Left lobe of liver (tissue), 2 donors: ENCODE measurements at regions not wholly inside any gene's neighbourhood (a gene's known extent, or its start where the extent isn't known, plus 50 kb on each side); places are given as distances from the start of the nearest gene placed in this dataset.
"Not testable (repeated sequence)": the region's sequence is repeated elsewhere in the genome, so short reads cannot be mapped to it uniquely, and the experiment has no call there.

Experiments used
- ATAC-seq: fragments of 200-7000 bp; cut with Tn5 transposase; one replicate; pipeline ENCODE4 v1.9.1; 2020; ENCODE audit warnings: mild to moderate bottlenecking, moderate library complexity
- DNase-seq: peaks from one replicate; pipeline ENCODE4 v3.0.0-alpha.2; 2020; ENCODE audit warnings: low spot score
- donor health status: DM: no; HTN: no; CAD: no; lungs with moderate emphysema.
- donor health status: DM: no; HTN: yes; CAD: no.

DNA sequence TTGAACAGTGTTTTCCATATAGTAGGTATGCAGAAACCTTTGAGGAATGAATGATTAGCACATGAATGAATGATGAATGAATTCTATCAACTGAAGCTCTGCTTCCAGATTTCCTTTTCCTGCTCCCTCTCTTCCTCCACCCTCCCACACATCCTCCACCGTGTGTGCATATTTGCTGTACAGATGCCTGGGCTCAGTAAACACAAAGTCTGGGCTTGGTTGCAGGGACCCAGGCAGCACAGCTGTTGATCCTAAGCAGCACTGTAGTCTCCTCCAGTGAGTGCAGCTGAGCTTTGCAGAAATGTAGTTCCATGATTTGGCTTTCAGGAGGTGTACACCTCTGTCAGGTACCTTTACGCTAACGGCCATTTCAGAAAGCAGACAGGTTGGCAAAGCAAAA is 611.7 kb downstream of the NUF2 start:
- DNase-seq (no peak), ATAC-seq (no peak)

DNA sequence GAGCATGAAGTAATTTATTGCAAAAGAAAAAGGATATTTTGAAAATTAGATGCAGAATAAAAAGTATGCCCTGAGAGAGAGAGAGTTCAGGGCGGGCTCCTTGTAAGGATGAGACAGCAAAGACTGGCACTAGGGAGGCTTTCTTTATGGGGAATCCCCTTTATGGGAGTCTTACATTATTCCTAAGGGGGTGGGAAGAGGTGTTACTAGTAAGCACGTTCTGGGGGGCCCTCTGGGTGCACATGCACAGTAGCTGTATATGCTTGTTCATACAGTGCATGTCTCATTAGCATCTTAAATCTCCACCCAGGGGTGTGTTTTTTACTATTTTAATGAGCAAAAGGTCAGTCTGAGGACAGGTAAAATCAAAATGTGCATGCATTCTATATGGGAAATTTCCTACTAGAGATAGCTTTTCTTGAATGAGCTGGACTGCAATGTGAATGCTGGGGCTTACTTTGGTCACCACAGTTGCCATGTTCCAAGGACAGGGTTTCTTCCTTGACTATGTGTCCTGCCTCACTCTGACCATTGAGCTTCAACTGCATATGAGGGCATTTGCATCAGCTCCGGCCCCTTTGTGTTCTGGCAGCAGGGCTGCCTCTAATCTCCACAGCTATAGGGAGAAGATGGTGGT is 614.1 kb downstream of the NUF2 start:
- ATAC-seq (no peak), DNase-seq (no peak)

- DNase-seq (no peak), ATAC-seq (no peak)
These were observed 599.4 kb upstream of the PBX1 start for GRCh38 chr1:163959622-163960021.

DNA sequence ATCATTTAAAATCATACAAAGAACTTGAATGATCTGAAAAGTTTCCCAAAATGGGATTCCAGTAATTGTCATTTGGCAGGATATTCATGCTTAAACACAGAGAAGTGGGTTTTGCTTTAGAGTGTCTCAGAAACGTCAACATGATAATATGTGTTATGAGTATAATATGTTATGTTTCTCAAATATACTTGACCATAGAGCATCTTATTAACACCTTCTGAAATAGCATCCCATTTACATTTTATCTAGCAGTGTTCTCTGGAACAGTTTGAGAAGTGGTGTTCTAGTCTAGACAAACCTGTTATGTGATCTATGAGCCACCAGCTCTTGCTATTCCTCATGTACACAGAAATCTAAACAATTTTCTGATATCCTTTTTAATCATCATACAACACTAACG is 588.8 kb upstream of the PBX1 start:
- DNase-seq (no peak), ATAC-seq (no peak)

- ATAC-seq: no peak
- DNase-seq: no peak
These were observed 588.3 kb upstream of the PBX1 start for GRCh38 chr1:163970699-163971098.

GRCh38 chr1:163973586-163973985 is 585.4 kb upstream of the PBX1 start:
- no peak for DNase-seq
- ATAC-seq: no peak

- DNase-seq (no peak), ATAC-seq (no peak)
These were observed 584.9 kb upstream of the PBX1 start for GRCh38 chr1:163974120-163974519.

DNA sequence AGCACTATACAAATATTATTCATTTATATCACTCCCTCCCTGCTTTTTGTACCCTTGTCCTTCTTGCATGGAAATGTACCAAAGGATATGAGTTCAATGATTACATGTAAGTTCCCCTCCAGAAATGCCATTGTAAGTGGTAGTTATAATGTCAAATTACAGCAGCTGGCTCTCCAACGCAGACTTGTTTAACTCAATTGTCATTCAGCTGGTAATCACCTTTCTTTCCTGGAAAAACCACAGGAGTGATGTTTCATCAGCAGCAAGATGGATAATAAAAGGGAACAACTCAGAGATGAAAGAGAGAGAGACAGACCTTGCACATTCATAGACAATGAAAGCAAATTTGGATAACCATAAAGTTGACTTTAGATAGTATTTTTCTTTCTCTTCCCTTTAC is 578.6 kb upstream of the PBX1 start:
- DNase-seq (no peak), ATAC-seq (no peak)

DNA sequence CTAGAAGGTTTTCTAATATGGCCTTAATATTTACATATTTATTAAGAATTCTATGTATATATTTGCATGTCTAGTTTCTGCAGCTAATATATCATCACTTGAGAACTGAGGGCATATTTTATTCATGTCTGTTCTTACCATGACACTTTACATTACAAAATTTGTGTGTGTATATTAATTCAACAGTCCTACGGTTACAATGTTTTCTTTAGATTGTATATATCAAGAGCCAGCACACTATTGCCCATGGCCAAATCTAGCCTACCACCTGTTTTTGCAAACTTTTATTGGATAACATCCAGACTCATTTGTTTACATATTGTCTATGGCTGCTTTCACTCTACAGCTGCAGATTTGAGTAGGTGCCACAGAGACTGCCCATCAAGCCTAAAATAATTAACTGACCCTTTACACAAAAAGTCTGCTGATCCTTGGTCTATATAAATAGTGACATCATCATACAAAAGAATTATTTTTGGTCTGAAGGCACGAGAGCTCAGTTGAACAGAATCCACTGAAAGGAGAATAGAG is 577.4 kb upstream of the PBX1 start:
- ATAC-seq (no peak), DNase-seq (no peak)

DNA sequence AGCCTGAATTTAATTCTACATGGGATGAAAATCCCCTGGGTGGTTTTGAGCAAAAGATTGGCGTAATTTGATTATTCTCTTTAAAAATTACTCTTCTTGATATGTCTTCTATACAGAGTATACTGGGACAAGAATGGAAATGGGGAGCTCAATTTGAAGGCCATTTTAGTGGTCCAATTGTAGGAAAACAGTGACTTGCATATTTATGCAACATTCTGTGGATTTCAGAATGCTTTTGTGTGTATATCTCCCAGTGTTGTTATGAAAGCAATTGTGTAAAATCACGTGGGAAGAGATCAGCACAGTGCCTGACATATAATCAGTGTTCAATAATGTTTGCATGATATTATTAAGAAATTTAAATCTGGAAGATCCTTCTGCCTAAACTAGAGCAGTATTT is 575.9 kb upstream of the PBX1 start:
- DNase-seq (no peak), ATAC-seq (no peak)

DNA sequence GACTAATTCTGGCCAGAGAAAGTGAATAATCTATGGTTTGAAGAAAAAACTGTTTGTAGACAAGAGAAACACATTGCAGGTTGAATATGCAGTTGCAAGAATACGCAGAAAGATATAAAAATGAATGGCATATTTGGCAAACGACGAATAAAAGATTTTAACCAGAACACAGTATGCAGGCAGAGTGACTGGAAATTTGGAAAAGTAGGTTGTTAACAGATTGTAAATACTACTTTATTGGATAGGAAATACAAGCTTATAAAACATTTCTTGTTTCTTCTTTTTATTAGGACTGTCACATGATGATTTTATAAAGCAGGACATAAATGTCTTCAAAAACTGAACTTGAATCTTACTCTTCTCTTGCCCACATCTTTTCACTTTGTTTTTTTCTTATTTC is 573.3 kb upstream of the PBX1 start:
- DNase-seq: no peak
- ATAC-seq: no peak

DNA sequence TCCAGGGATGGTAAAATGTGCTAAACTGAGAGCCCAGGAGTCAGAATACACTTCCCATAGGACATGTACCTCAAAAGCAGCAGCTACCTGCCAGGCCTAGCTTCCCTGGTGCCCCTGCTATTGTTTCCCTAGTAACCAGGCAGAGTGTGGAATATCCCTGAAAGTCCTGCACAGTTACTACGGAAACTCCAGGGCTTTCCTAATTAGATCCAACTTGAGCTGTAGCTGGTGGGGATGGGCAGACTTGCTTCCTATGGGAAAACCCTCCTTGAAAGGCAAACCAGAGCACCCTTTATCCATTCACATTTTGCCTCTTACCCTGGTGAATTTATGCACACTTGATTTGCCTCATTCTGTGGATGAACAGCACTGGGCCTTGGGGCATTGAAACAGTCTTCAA is 559.9 kb upstream of the PBX1 start:
- no peak for ATAC-seq
- DNase-seq: no peak

DNA sequence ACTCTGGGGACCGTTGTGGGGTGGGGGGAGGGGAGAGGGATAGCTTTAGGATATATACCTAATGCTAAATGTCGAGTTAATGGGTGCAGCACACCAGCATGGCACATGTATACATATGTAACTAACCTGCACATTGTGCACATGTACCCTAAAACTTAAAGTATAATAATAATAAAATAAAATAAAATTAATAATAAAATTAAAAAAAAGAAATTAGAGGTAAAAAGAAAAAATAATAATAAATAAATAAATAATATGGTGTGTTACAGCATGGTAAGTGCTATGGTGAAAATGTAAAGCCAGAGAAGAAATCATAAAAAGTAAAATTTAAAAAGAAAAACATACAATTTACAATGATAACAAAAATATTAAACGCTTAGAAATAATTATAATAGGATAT is 552.8 kb upstream of the PBX1 start:
- not testable (repeated sequence) for ATAC-seq, DNase-seq

DNA sequence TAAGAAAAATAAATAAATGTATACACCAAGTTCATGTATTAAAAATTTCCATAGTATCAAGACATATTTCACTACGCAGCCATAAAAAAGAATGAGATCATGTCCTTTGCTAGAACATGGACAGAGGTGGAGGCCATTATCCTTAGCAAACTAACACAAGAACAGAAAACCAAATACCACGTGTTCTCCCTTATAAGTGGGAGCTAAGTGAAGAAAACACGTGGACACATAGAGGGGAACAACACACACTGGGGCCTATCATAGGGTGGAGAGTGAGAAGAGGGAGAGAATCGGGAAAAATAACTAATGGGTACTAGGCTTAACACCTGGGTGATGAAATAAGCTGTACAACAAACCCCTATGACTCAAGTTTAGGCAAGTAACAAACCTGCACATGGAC is 552.4 kb upstream of the PBX1 start:
- ATAC-seq (no peak), DNase-seq (no peak)

- ATAC-seq: no peak
- no peak for DNase-seq
These were observed 541.7 kb upstream of the PBX1 start for GRCh38 chr1:164017239-164017638.

GRCh38 chr1:164020391-164020790 is 538.6 kb upstream of the PBX1 start:
- no peak for DNase-seq
- no peak for ATAC-seq

DNA sequence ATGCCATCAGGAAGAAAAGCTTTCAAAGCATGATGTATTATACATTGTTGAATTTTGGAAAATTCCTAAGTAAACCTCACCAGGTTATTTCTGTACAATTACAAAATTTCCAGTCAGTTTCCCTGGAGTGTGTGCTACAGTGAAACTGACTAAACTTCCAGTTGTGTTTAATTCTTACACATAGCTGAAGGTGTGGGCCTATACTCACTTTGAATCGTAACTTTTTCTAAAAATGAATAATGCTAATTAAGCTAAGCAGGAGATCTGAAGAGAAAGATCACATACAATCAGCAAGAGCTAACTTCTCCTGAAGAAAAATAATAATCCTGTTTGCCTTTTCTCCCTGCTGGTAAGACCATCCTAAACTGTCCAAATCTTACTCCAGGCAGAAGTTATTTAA is 537.2 kb upstream of the PBX1 start:
- no peak for ATAC-seq
- no peak for DNase-seq

DNA sequence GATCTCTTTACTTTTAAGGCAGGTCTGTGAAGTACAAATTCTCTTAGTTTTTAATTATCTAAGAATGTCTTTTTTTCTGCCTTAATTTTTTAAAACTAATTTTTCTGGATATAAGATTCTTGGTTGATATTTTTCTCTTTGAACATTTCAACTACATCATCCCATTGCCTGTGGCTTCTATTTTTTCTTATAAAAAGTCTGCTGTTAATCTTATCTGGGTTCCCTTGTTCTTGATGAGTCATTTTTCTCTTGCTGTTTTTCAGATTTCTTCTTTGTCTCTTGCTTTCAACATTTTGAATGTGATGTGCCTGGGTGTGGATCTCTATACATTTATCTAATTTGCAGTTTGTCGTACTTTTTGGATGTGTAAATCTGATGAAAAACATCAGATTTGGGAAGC is 525.2 kb upstream of the PBX1 start:
- no peak for ATAC-seq
- no peak for DNase-seq

DNA sequence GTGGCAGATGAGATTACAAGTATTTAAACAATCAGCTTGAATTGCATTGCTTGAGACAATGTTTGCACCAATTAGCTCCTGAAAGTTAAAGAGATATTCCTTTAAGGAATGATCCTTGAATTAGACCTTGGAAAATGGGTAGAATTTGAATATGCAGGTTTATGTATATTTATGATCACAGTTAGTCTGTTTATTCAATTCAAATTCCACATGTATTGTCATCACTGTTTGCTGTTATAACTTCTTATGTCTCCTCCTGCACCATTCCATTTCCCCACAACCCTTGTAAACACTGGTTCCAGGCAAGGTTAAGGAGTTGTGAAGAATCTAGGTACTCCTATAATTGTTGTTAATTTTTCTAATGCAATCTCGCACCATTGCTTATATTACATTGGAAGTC is 518.2 kb upstream of the PBX1 start:
- ATAC-seq: no peak
- DNase-seq: no peak

- DNase-seq (no peak), ATAC-seq (no peak)
These were observed 507.2 kb upstream of the PBX1 start for GRCh38 chr1:164051782-164052181.

- DNase-seq (no peak), ATAC-seq (no peak)
These were observed 504.7 kb upstream of the PBX1 start for GRCh38 chr1:164054331-164054730.

DNA sequence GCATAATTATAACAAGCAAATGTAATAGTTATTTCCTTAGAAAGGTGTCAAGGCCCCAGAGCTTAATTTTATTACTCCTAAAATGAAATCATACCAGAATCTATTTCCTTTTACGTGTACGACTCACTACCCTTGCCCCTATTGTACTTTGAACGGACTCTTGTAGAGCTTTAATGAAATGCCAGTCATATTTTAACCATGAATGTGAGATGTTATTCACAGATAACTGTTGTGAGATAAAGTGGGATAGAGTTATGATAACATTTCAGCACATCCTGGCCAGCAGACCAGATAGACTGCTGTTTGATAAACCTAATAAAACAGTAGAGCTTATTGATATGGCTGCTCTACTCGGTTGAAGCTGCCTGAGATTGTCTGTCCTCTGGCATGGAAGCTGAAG is 500.8 kb upstream of the PBX1 start:
- no peak for ATAC-seq
- no peak for DNase-seq

DNA sequence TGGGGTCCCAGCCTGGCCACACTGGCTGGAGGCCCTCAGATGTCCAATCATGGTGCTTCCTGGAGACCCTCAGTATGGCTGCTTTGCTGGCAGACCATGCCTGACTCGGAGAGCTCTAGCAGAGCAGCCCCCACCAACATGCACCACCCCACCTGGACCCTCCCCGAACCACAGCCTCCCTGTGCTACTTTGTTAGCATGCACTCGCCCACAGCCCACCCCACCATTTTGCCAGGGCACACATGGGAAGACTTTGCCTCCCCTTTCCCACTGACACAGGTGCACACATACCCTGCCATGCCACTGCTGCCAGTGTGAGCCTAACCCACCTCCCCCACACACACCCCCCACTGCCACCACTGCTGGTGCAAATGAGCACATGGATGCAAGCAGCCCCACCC is 497.5 kb upstream of the PBX1 start:
- DNase-seq: no peak
- no peak for ATAC-seq
